ENCODE measurements at regions not wholly inside any gene's neighbourhood (a gene's known extent, or its start where the extent isn't known, plus 50 kb on each side); places are given as distances from the start of the nearest gene placed in this dataset.

- TF ChIP-seq CTCF (IDR thresholded peaks at IDR 0.05; ENCODE audit: low read length) (no peak), EZH2 (optimal IDR thresholded peaks at IDR 0.05; ENCODE audit: low read depth, low read length) (no peak), EZH2phosphoT487 (IDR thresholded peaks at IDR 0.05; ENCODE audit: low read length) (no peak)
These were observed 53.8 kb upstream of the POLR1H start for GRCh38 chr6:30007132-30007764.

Data from MM.1S (cell line).